H1 (cell line): ENCODE measurements at regions not wholly inside any gene's neighbourhood (a gene's known extent, or its start where the extent isn't known, plus 50 kb on each side); places are given as distances from the start of the nearest gene placed in this dataset.

Source experiments
- ATF2 ChIP-seq: IDR thresholded peaks from 2 replicates; pipeline ENCODE4 v1.6.1; 2012; ENCODE audit warnings: low read length, inconsistent platforms
- CBX8 ChIP-seq: fragments of 300-800, 300-1000 bp; sonication (generic); IDR thresholded peaks from 2 replicates; pipeline ENCODE4 v1.7.1; 2016; ENCODE audit warnings: low read depth, low read length, borderline replicate concordance
- EZH2 ChIP-seq: fragments of 200-600 bp; sonication (generic); IDR thresholded peaks from 2 replicates; pipeline ENCODE4 v1.7.1; 2012; ENCODE audit warnings: low read depth, mild to moderate bottlenecking, moderate library complexity, low read length, inconsistent platforms; ENCODE audit not compliant: severe bottlenecking
- POU5F1 ChIP-seq: IDR thresholded peaks from 2 replicates; pipeline ENCODE4 v1.6.1; 2011; ENCODE audit warnings: low read depth, mild to moderate bottlenecking, low read length, moderate library complexity
- YY1 ChIP-seq: IDR thresholded peaks from 2 replicates; pipeline ENCODE4 v1.6.1; 2011; ENCODE audit warnings: low read depth, mild to moderate bottlenecking, low read length

GRCh38 chr6:93685494-93685893, 266.1 kb upstream of the EPHA7 start (continued):
- TF ChIP-seq ATF2 = no peak
- no peak for TF ChIP-seq CBX8
- TF ChIP-seq POU5F1 = no peak
- TF ChIP-seq EZH2 = no peak
- TF ChIP-seq YY1 = no peak
